ENCODE measurements at regions not wholly inside any gene's neighbourhood (a gene's known extent, or its start where the extent isn't known, plus 50 kb on each side); places are given as distances from the start of the nearest gene placed in this dataset.

DNA sequence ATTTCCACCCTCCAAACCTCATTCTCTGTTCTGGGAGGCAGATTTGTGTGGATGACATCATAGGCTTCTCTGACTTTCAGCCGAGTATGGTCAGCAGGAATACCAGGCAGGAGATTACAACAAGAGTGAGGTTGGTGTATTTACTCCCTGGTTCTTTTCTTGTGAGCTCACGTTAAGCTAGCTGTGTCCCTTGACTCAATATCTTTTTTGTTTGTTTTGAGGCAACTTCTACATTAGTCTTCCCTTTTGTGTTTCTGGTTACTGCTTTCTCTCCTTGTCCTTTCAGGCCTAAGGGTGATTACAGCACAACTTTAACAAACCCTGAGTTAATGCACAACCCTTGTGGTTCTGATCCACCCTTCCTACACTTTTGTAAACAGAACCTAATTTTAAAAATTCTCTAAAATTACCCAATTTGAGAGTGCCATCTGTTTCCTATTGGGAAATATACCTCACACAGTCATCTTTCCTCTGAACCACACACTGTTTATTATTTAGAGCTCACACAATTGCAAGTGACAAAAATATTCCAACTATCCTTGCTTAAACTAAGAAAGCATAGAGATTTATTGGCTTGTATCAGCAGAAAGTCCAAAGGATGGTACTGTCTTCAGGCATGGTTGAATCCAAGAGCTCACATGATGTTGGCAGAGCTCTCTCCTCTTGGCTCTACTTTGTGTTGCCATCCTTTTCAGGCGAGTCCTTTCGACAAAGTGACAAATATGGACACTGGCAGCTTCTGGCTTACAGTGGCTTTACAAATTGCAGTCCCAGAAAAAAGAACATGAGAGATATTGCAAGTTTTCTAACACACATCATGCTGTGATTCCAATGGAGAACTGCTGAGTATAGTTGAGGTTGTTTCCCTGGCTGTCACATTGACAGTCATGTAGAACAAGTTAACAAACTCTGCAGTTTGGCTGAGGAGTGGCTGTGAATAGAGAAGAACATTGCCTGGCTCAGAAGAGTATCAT, 150.5 kb upstream of the DDIT4L start:
- TF ChIP-seq, protein P1, sequence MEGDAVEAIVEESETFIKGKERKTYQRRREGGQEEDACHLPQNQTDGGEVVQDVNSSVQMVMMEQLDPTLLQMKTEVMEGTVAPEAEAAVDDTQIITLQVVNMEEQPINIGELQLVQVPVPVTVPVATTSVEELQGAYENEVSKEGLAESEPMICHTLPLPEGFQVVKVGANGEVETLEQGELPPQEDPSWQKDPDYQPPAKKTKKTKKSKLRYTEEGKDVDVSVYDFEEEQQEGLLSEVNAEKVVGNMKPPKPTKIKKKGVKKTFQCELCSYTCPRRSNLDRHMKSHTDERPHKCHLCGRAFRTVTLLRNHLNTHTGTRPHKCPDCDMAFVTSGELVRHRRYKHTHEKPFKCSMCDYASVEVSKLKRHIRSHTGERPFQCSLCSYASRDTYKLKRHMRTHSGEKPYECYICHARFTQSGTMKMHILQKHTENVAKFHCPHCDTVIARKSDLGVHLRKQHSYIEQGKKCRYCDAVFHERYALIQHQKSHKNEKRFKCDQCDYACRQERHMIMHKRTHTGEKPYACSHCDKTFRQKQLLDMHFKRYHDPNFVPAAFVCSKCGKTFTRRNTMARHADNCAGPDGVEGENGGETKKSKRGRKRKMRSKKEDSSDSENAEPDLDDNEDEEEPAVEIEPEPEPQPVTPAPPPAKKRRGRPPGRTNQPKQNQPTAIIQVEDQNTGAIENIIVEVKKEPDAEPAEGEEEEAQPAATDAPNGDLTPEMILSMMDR (IDR thresholded peaks at IDR 0.05) = no peak

DNA sequence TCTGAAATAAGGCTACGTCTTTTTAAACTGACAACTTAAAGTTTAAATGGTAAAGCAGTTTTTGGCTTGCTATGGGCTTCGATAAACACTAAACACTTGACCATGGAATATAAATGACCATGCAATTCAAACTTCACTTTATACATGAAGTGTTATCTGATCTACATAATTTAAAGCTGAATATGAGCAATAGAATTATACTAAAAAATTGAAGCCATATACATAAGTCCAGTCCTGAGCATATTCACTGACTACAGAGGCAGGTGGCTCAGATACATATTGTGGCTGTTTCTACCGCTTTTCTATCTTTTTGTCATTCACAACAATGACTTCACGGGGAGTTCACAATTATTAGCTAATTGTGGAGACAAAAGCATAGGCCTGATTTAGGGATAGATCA, 149.6 kb upstream of the DDIT4L start:
- TF ChIP-seq, protein P1 (IDR thresholded peaks at IDR 0.05) = no peak

DNA sequence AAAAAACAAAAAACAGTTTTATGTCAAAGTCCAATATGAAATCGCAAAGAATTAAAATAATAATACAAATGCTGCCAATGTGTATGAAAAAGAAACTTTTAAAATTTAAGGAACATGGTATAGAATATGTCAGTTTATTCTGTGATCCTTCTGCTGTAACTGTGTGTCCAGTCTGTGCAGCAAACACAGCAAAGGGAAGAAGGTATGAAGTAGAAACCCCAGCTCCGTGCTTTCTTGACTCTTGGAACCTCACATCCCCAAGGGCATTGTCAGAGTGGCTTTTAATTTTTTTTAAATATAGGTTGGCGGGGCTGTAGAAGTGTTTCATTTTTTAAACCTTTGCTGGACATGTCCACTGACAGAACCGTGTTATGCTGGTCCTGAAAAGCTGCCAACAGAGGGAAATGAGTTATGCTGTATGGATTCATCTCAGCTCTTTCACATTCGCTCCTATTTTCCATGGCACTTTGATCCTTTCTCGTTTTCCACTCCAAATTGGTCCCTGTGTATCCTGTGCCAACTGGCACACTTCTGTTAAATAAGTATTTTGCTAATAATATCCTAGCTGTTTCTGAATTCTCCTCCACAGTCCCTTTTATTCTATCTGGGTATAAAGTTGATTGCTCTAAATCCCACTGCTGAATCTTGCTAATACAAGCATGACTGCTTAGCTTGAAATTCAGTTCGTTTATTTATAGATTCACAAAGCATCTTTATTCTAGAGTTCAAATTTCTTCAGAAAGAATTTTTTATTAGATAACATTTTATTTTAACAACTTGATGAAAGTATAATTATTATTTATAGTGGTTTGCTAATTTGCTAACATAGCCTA, 127.0 kb upstream of the DDIT4L start:
- TF ChIP-seq, protein P1 (IDR thresholded peaks at IDR 0.05) = no peak

DNA sequence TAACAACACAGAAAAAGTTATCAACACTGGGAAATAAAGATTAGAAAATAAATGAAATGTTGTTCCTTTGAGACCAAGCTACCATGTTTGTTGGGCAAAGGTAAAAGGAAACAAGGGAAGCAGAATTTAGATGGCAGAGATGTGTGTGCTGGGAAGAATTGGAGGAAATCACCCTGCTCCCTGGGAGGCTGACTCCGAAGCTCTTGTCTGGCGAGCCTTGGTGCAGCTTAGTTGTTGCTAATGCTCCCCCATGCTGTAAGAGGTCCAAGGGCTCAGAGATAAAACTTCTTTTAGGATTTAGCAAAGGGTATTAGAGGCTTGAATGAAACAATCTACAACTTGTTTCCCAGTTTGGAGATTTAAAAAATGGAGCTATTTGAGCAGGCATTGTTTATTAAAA, 123.8 kb upstream of the DDIT4L start:
- TF ChIP-seq, protein P1 (IDR thresholded peaks at IDR 0.05) = no peak

DNA sequence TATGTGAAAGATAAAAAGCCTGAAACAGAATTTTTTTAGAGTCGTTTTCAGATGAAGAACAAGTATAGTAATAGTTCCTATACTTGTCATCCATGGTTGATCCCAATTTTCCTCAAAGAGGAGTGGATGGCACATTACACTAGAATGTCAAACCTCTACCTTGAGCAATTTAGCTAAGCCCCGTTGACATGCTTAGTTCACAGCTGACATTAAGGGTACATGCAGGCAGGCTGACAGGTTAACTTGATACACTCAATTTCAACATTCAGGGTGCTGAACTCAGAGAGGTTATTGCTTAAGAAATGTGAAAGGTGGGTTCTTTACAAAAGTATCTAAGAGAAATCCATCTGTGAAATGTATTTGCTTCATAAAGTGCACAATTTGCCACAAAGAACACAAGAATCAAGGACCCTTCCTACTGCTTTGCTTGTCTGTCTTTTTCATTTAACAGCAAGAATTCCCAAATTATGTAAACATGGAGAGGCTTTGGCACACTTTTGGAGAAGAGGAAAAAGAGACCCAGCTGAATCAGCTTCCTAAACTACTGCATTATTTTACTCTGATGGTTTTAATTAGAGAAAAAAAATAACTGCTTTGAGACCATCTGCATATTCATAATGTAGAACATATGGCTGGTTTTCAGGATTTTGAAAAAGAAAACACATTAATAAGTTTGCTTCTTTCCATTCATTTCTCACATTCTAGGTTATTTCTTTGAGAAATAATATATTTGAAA, 122.5 kb upstream of the DDIT4L start:
- TF ChIP-seq, protein P1 (IDR thresholded peaks at IDR 0.05) = no peak

DNA sequence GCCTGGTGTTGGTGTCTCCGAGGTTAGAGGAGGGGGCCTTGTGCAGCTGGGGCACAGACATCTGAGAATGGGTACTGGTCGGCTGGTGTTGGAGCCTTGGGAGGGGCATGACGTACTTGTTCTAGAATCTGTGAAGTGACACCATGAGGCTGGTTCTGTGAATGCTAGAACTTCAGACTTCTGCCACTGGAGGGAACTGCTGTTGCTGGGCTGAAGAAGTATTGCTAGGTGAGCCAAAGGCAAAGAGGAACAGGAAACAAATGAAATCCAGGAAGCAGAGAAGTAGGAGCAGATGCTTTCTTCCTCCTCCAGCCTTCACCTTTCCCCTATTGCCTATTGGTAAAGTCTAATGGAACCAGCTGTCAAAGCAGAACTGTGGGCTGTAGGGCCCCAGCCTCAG, 120.9 kb upstream of the DDIT4L start:
- TF ChIP-seq, protein P1 (IDR thresholded peaks at IDR 0.05) = peak; percentile 15; the same call in 1 of the 2 replicates

DNA sequence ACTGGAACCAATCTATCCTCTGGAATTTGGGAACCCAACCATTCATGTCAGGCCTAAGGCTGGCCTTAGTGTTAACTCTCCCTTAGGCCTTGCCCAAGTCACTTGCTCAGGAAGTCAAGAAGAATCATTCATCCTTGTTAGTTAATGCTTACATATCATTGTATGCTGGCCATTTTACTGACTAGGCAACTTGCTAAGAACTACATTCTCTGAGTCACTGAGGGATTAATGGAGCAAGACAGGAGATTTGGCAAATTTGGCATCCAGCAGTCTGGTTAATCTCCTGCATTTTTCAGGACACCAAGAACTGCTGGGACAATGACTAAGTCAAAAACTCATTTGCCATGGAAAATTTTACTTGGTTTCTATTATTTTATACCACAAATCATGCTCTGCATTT, 115.8 kb upstream of the DDIT4L start:
- TF ChIP-seq, protein P1 (IDR thresholded peaks at IDR 0.05) = no peak

Data from LNCAP (cell line).